HEK293 (cell line): ENCODE measurements at regions not wholly inside any gene's neighbourhood (a gene's known extent, or its start where the extent isn't known, plus 50 kb on each side); places are given as distances from the start of the nearest gene placed in this dataset.

ENCODE experiments used
- CTCF ChIP-seq: fragments of 450-650 bp; formaldehyde crosslinking; IDR thresholded peaks from 2 replicates; pipeline ENCODE4 v1.5.1; 2016; ENCODE audit warnings: missing biosample characterization, missing genetic modification characterization
- ELK4 ChIP-seq: IDR thresholded peaks from 2 replicates; pipeline ENCODE4 v1.6.1; 2011; ENCODE audit warnings: mild to moderate bottlenecking, low read depth, low read length, borderline replicate concordance
- YY1 ChIP-seq: fragments of 450-650 bp; formaldehyde crosslinking; IDR thresholded peaks from 2 replicates; pipeline ENCODE4 v1.5.1; 2018; ENCODE audit warnings: missing biosample characterization, missing genetic modification characterization
- ZNF449 ChIP-seq: fragments of 450-650 bp; formaldehyde crosslinking; IDR thresholded peaks from 2 replicates; pipeline ENCODE4 v1.5.1; 2017; ENCODE audit warnings: missing biosample characterization, mild to moderate bottlenecking, missing genetic modification characterization, moderate library complexity
- ZNF48 ChIP-seq: fragments of 450-650 bp; formaldehyde crosslinking; IDR thresholded peaks from 2 replicates; pipeline ENCODE4 v1.5.1; 2016; ENCODE audit warnings: missing biosample characterization, missing genetic modification characterization
- ZNF530 ChIP-seq: fragments of 450-650 bp; formaldehyde crosslinking; IDR thresholded peaks from 2 replicates; pipeline ENCODE4 v1.5.1; 2016; ENCODE audit warnings: low read depth, missing biosample characterization, missing genetic modification characterization
- ZNF560 ChIP-seq: fragments of 450-650 bp; formaldehyde crosslinking; IDR thresholded peaks from 2 replicates; pipeline ENCODE4 v1.5.1; 2017; ENCODE audit warnings: missing biosample characterization, missing genetic modification characterization, borderline replicate concordance
- ZNF621 ChIP-seq: fragments of 450-650 bp; formaldehyde crosslinking; IDR thresholded peaks from 2 replicates; pipeline ENCODE4 v1.5.1; 2017; ENCODE audit warnings: missing biosample characterization, missing genetic modification characterization
- ZNF707 ChIP-seq: fragments of 450-650 bp; formaldehyde crosslinking; IDR thresholded peaks from 2 replicates; pipeline ENCODE4 v1.5.1; 2016; ENCODE audit warnings: missing biosample characterization, missing genetic modification characterization
- ZSCAN30 ChIP-seq: fragments of 450-650 bp; IDR thresholded peaks from 2 replicates; pipeline ENCODE4 v1.5.1; 2018; ENCODE audit warnings: missing biosample characterization, mild to moderate bottlenecking, missing genetic modification characterization, moderate library complexity
- TF ChIP-seq, protein P1 (sequence below): sonication (generic); formaldehyde crosslinking; IDR thresholded peaks from 2 replicates; pipeline ENCODE4 v1.8.1; 2022; ENCODE audit warnings: mild to moderate bottlenecking, moderate library complexity, missing genetic modification reagents

- TF ChIP-seq ZNF707 (no peak), CTCF (tag by site-specific recombination) (no peak), ZNF530 (tag by site-specific recombination) (no peak), ZNF449 (tag by site-specific recombination) (no peak), ZSCAN30 (tag by site-specific recombination) (no peak), YY1 (no peak), ZNF621 (tag by site-specific recombination) (no peak), ZNF48 (tag by site-specific recombination) (no peak), ZNF560 (tag by site-specific recombination) (no peak), ELK4 (no peak)
- TF ChIP-seq, protein P1, sequence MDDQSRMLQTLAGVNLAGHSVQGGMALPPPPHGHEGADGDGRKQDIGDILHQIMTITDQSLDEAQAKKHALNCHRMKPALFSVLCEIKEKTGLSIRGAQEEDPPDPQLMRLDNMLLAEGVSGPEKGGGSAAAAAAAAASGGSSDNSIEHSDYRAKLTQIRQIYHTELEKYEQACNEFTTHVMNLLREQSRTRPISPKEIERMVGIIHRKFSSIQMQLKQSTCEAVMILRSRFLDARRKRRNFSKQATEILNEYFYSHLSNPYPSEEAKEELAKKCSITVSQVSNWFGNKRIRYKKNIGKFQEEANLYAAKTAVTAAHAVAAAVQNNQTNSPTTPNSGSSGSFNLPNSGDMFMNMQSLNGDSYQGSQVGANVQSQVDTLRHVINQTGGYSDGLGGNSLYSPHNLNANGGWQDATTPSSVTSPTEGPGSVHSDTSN (CRISPR knock-in tag) = no peak
Observed at GRCh38 chr17:63193827-63194226, 227.8 kb downstream of the TANC2 start.
